HCT116 (cell line): ENCODE measurements at regions not wholly inside any gene's neighbourhood (a gene's known extent, or its start where the extent isn't known, plus 50 kb on each side); places are given as distances from the start of the nearest gene placed in this dataset.

Experiments
- ATAC-seq: fragments of 200-7000 bp; cut with Tn5 transposase; 2 replicates; pipeline ENCODE4 v1.9.1; 2020; ENCODE audit warnings: mild to moderate bottlenecking, moderate library complexity
- BruUV-seq: library from RNA; stranded (reverse); fragments of 400-500 nt; replicated peaks from 2 replicates; lab custom pipeline; 2021; lab: Mats Ljungman, UMichigan
- CTCF ChIA-PET: fragments of 300-600 bp; sonication (Branson Sonifier 250); formaldehyde crosslinking; loops from one replicate; lab custom pipeline; 2021; ENCODE audit warnings: antibody characterized with exemption; lab: Charles Lee
- POLR2A ChIA-PET: fragments of 300-600, 350-600 bp; sonication (Branson Sonifier 250); formaldehyde crosslinking; loops from one replicate; lab custom pipeline; 2021; ENCODE audit warnings: antibody characterized with exemption; lab: Charles Lee
- RAD21 ChIA-PET, 2 experiments: fragments of 300-600 bp; sonication (Branson Sonifier 250); formaldehyde crosslinking; loops; one replicate each; lab custom pipeline; 2023; ENCODE audit warnings: low total read pairs in 2 of 2; ENCODE audit not compliant: uncharacterized antibody in 2 of 2, unreplicated experiment in 2 of 2, low non-redundant PET in 1 of 2; lab: Charles Lee
- DNase-seq: peaks from one replicate; pipeline ENCODE4 v3.0.0-alpha.2; 2010; ENCODE audit warnings: low read depth, low spot score
- H2AFZ ChIP-seq: fragments of 200-600 bp; shearing (Covaris generic), sonication (generic); 2 replicates; pipeline ENCODE4 v1.6.1; 2017; ENCODE audit warnings: low read depth, mixed run types, mixed read lengths, antibody characterized with exemption, low read length; ENCODE audit not compliant: poor library complexity, severe bottlenecking
- H3K27ac ChIP-seq: 2 replicates; pipeline ENCODE4 v1.5.1; 2012; ENCODE audit warnings: low read depth, low read length
- H3K27me3 ChIP-seq: fragments of 200-600 bp; sonication (generic); 2 replicates; pipeline ENCODE4 v1.6.1; 2016; ENCODE audit warnings: mixed run types, low read length, mixed read lengths; ENCODE audit not compliant: insufficient read depth
- H3K36me3 ChIP-seq, 2 experiments: fragments of 200-500 bp in 1 of 2; fragments of 200-600 bp in 1 of 2; sonication (Bioruptor generic) in 1 of 2; sonication (generic) in 1 of 2; 2 replicates each; pipeline versions ENCODE4 v1.5.1 to v1.6.1; 2014 to 2016; ENCODE audit warnings: low read length in 2 of 2, inconsistent platforms in 1 of 2, mixed read lengths in 1 of 2, mixed run types in 1 of 2; ENCODE audit not compliant: insufficient read depth in 2 of 2, control insufficient read depth in 1 of 2
- H3K4me1 ChIP-seq, 2 experiments: fragments of 200-600 bp in 1 of 2; sonication (generic) in 1 of 2; 2 replicates each; pipeline versions ENCODE4 v1.5.1 to v1.6.1; 2012 to 2017; ENCODE audit warnings: low read length in 2 of 2, inconsistent platforms in 1 of 2, mild to moderate bottlenecking in 1 of 2, mixed read lengths in 1 of 2, mixed run types in 1 of 2, moderate library complexity in 1 of 2; ENCODE audit not compliant: insufficient read depth in 2 of 2, control insufficient read depth in 1 of 2
- H3K4me2 ChIP-seq: fragments of 200-600 bp; sonication (generic); 2 replicates; pipeline ENCODE4 v1.6.1; 2017; ENCODE audit warnings: mixed run types, low read length, mixed read lengths
- H3K4me3 ChIP-seq, 2 experiments: fragments of 200-600 bp in 1 of 2; sonication (generic) in 1 of 2; replicated peaks in 1 of 2; 2 replicates each; pipeline ENCODE4 v1.5.1; 2011 to 2016; ENCODE audit warnings: low read length in 2 of 2, control low read depth in 1 of 2, low read depth in 1 of 2, mild to moderate bottlenecking in 1 of 2, mixed read lengths in 1 of 2, mixed run types in 1 of 2
- H3K79me2 ChIP-seq: fragments of 200-600 bp; sonication (generic); 2 replicates; pipeline ENCODE4 v1.6.1; 2017; ENCODE audit warnings: mild to moderate bottlenecking, mixed run types, low read length, moderate library complexity, mixed read lengths; ENCODE audit not compliant: insufficient read depth
- H3K9ac ChIP-seq: fragments of 200-600 bp; sonication (generic); 2 replicates; pipeline ENCODE4 v1.6.1; 2016; ENCODE audit warnings: low read length, mixed read lengths
- H3K9me2 ChIP-seq: fragments of 200-600 bp; sonication (generic), shearing (Covaris generic); 2 replicates; pipeline ENCODE4 v1.6.1; 2017; ENCODE audit warnings: mixed run types, mild to moderate bottlenecking, moderate library complexity; ENCODE audit not compliant: insufficient read depth
- H3K9me3 ChIP-seq, 2 experiments: fragments of 200-500 bp in 1 of 2; fragments of 200-600 bp in 1 of 2; sonication (Bioruptor generic) in 1 of 2; sonication (generic) in 1 of 2; 2 replicates each; pipeline ENCODE4 v1.6.1; 2014 to 2017; ENCODE audit warnings: low read length in 2 of 2, mixed read lengths in 2 of 2, inconsistent platforms in 1 of 2, low read depth in 1 of 2, mild to moderate bottlenecking in 1 of 2, mixed run types in 1 of 2, moderate library complexity in 1 of 2; ENCODE audit not compliant: control insufficient read depth in 1 of 2, insufficient read depth in 1 of 2
- H4K20me1 ChIP-seq: fragments of 200-600 bp; sonication (generic), shearing (Covaris generic); 2 replicates; pipeline ENCODE4 v1.6.1; 2017; ENCODE audit warnings: mixed run types, mild to moderate bottlenecking, moderate library complexity; ENCODE audit not compliant: insufficient read depth
- CBX3 ChIP-seq: IDR thresholded peaks from 2 replicates; pipeline ENCODE4 v1.6.1; 2012; ENCODE audit warnings: low read depth
- CEBPB ChIP-seq: IDR thresholded peaks from 2 replicates; pipeline ENCODE4 v1.6.1; 2012; ENCODE audit warnings: low read depth
- EGR1 ChIP-seq: IDR thresholded peaks from 2 replicates; pipeline ENCODE4 v1.6.1; 2012; ENCODE audit warnings: low read depth
- ELF1 ChIP-seq: IDR thresholded peaks from 2 replicates; pipeline ENCODE4 v1.6.1; 2012; ENCODE audit warnings: low read depth, borderline replicate concordance
- EZH2 ChIP-seq: fragments of 200-600 bp; sonication (generic); IDR thresholded peaks from 2 replicates; pipeline ENCODE4 v1.6.1; 2017; ENCODE audit warnings: antibody characterized with exemption, mixed run types
- EZH2phosphoT487 ChIP-seq: fragments of 200-600 bp; IDR thresholded peaks from 2 replicates; pipeline ENCODE4 v1.6.1; 2018; ENCODE audit warnings: antibody characterized with exemption, borderline replicate concordance
- JUND ChIP-seq: IDR thresholded peaks from 2 replicates; pipeline ENCODE4 v1.6.1; 2012
- POLR2A ChIP-seq: IDR thresholded peaks from 2 replicates; pipeline ENCODE4 v1.7.0; 2011; ENCODE audit warnings: borderline replicate concordance; ENCODE audit not compliant: insufficient read depth, insufficient read length; ENCODE audit errors: extremely low read depth
- POLR2AphosphoS5 ChIP-seq: IDR thresholded peaks from 2 replicates; pipeline ENCODE4 v1.6.1; 2011; ENCODE audit warnings: mild to moderate bottlenecking, low read depth, low read length, moderate library complexity
- RAD21 ChIP-seq: IDR thresholded peaks from 2 replicates; pipeline ENCODE4 v1.6.1; 2012; ENCODE audit warnings: low read depth, mild to moderate bottlenecking
- SIN3A ChIP-seq: IDR thresholded peaks from 2 replicates; pipeline ENCODE4 v1.6.1; 2012; ENCODE audit warnings: low read depth
- TCF7L2 ChIP-seq: IDR thresholded peaks from 2 replicates; pipeline ENCODE4 v1.7.0; 2011; ENCODE audit warnings: borderline replicate concordance, inconsistent platforms; ENCODE audit not compliant: insufficient read depth, insufficient read length; ENCODE audit errors: extremely low read depth
- ZFX ChIP-seq: fragments of 450-650 bp; IDR thresholded peaks from 2 replicates; pipeline ENCODE4 v1.6.1; 2017
- ZNF274 ChIP-seq: fragments of 200-500 bp; sonication (Bioruptor generic); IDR thresholded peaks from 2 replicates; pipeline ENCODE4 v1.6.1; 2014; ENCODE audit warnings: mild to moderate bottlenecking, low read depth, low read length, inconsistent platforms
- intact Hi-C: fragments of 100-400 bp; cut with micrococcal nuclease; formaldehyde crosslinking; loops from 2 replicates; pipeline ENCODE4 v1.10.0; 2022
- TF ChIP-seq, protein P1 (sequence below): IDR thresholded peaks from 2 replicates; pipeline ENCODE4 v1.6.1; 2012
- TF ChIP-seq, protein P2 (sequence below), 3 experiments: fragments of 200-600 bp in 1 of 3; sonication (generic) in 1 of 3; IDR thresholded peaks in 2 of 3; conservative IDR thresholded peaks in 1 of 3; 2 replicates each; pipeline ENCODE4 v1.5.1; 2012 to 2017; ENCODE audit warnings: low read depth in 2 of 3, low read length in 2 of 3, antibody characterized with exemption in 1 of 3, borderline replicate concordance in 1 of 3, control low read depth in 1 of 3, mild to moderate bottlenecking in 1 of 3, mixed read lengths in 1 of 3, mixed run types in 1 of 3, moderate library complexity in 1 of 3; ENCODE audit not compliant: insufficient read depth in 1 of 3
- TF ChIP-seq, protein P3 (sequence below): IDR thresholded peaks from 2 replicates; pipeline ENCODE4 v1.6.1; 2011; ENCODE audit warnings: mild to moderate bottlenecking, low read length, moderate library complexity; ENCODE audit not compliant: insufficient replicate concordance; ENCODE audit errors: extremely low read depth
- TF ChIP-seq, protein P4 (sequence below): IDR thresholded peaks from 2 replicates; pipeline ENCODE4 v1.6.1; 2012

DNA sequence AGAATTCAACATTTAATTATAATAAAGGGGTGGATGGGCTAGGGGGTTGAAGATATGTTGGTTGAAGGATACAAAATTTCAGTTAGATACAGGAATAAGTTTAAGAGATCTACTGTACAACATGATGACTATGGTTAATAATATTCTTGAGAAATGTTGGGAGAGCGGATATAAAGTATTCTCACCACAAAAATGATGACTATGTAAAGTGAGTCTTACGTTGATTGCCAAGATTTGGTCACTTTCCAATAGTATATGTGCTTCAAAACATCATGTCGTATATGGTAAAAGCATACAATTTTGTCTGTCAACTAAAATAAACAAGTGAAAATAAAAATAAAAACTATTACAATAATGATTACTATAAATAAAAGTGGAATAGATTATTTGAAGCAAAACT lies 802.0 kb downstream of the C12orf50 start:
- DNase-seq = no peak
- H3K4me2 ChIP-seq = no peak overlapping the region
- H4K20me1 ChIP-seq = no peaks in the 10 kb centered on the region
- ATAC-seq = no peak
- BruUV-seq = no TSS peak
- H3K9me2 ChIP-seq = no peaks in the 10 kb centered on the region
- no peak overlapping the region for H3K4me3 ChIP-seq
- RAD21 ChIA-PET = no interaction called here
- TF ChIP-seq POLR2AphosphoS5 (no peak), RAD21 (no peak), CEBPB (no peak)
- TF ChIP-seq, protein P1, sequence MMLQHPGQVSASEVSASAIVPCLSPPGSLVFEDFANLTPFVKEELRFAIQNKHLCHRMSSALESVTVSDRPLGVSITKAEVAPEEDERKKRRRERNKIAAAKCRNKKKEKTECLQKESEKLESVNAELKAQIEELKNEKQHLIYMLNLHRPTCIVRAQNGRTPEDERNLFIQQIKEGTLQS = no peak
- no peak overlapping the region for H2AFZ ChIP-seq
- H3K4me1 ChIP-seq = no peaks in the 10 kb centered on the region
- POLR2A ChIA-PET = no interaction called here
- H3K27ac ChIP-seq = no peak overlapping the region
- intact Hi-C loops = no loop called here
- H3K36me3 ChIP-seq = no peaks in the 10 kb centered on the region
- H3K9me3 ChIP-seq = no peaks in the 10 kb centered on the region
- no peaks in the 10 kb centered on the region for H3K79me2 ChIP-seq
- CTCF ChIA-PET = no interaction called here
- no peak overlapping the region for H3K9ac ChIP-seq
- no peaks in the 10 kb centered on the region for H3K27me3 ChIP-seq

DNA sequence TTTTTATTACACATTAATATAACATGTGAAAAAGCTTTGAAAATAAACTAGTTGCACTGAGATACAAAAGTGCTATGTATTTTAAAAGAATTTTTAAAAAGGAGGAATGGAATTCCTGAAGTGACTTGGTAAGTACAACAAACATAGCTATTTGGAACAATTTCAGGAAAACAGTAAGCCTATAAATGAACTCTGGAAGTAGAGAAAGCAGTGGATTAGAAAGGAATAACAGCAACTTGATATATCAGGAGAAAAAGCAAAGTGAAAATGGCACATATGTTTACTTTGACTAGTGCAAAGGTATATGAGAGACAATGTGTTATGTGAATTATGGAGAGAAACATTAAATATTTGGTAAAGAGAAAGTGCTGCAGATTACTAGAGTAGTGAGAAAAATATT lies 811.7 kb downstream of the C12orf50 start:
- Histone ChIP-seq H3K9me2 (no peaks in the 10 kb centered on the region), H3K79me2 (no peaks in the 10 kb centered on the region), H3K4me1 (no peaks in the 10 kb centered on the region), H3K9me3 (no peaks in the 10 kb centered on the region), H3K27ac (no peak overlapping the region), H4K20me1 (no peaks in the 10 kb centered on the region), H3K27me3 (no peaks in the 10 kb centered on the region), H3K36me3 (no peaks in the 10 kb centered on the region), H3K4me3 (no peak overlapping the region), H3K4me2 (no peak overlapping the region), H2AFZ (peak overlapping the region; percentile 13), H3K9ac (no peak overlapping the region)
- ChIA-PET POLR2A (no interaction called here), RAD21 (no interaction called here), CTCF (no interaction called here)
- TF ChIP-seq POLR2AphosphoS5 (no peak), CBX3 (no peak), EGR1 (no peak), JUND (no peak), ZFX (no peak), ELF1 (no peak), ZNF274 (no peak), EZH2phosphoT487 (no peak), SIN3A (no peak), POLR2A (no peak), EZH2 (no peak), TCF7L2 (no peak)
- TF ChIP-seq, protein P1 = no peak
- TF ChIP-seq, protein P2, sequence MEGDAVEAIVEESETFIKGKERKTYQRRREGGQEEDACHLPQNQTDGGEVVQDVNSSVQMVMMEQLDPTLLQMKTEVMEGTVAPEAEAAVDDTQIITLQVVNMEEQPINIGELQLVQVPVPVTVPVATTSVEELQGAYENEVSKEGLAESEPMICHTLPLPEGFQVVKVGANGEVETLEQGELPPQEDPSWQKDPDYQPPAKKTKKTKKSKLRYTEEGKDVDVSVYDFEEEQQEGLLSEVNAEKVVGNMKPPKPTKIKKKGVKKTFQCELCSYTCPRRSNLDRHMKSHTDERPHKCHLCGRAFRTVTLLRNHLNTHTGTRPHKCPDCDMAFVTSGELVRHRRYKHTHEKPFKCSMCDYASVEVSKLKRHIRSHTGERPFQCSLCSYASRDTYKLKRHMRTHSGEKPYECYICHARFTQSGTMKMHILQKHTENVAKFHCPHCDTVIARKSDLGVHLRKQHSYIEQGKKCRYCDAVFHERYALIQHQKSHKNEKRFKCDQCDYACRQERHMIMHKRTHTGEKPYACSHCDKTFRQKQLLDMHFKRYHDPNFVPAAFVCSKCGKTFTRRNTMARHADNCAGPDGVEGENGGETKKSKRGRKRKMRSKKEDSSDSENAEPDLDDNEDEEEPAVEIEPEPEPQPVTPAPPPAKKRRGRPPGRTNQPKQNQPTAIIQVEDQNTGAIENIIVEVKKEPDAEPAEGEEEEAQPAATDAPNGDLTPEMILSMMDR (IDR thresholded peaks at IDR 0.05 in 2 of 3, conservative IDR thresholded peaks at IDR 0.05 in 1 of 3; ENCODE audit: borderline replicate concordance in 1 of 3, insufficient read depth in 1 of 3, low read depth in 2 of 3, low read length in 2 of 3) = no peak
- TF ChIP-seq, protein P3, sequence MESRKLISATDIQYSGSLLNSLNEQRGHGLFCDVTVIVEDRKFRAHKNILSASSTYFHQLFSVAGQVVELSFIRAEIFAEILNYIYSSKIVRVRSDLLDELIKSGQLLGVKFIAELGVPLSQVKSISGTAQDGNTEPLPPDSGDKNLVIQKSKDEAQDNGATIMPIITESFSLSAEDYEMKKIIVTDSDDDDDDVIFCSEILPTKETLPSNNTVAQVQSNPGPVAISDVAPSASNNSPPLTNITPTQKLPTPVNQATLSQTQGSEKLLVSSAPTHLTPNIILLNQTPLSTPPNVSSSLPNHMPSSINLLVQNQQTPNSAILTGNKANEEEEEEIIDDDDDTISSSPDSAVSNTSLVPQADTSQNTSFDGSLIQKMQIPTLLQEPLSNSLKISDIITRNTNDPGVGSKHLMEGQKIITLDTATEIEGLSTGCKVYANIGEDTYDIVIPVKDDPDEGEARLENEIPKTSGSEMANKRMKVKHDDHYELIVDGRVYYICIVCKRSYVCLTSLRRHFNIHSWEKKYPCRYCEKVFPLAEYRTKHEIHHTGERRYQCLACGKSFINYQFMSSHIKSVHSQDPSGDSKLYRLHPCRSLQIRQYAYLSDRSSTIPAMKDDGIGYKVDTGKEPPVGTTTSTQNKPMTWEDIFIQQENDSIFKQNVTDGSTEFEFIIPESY = no peak
- TF ChIP-seq, protein P4, sequence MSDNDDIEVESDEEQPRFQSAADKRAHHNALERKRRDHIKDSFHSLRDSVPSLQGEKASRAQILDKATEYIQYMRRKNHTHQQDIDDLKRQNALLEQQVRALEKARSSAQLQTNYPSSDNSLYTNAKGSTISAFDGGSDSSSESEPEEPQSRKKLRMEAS = no peak
- no TSS peak for BruUV-seq
- no peak for DNase-seq
- intact Hi-C loops = no loop called here
- no peak for ATAC-seq
